ENCODE measurements at regions not wholly inside any gene's neighbourhood (a gene's known extent, or its start where the extent isn't known, plus 50 kb on each side); places are given as distances from the start of the nearest gene placed in this dataset.

- DNase-seq (ENCODE audit: low spot score): no peak
These were observed 119.8 kb upstream of the SLC25A33 start for GRCh38 chr1:9419369-9420041.

DNA sequence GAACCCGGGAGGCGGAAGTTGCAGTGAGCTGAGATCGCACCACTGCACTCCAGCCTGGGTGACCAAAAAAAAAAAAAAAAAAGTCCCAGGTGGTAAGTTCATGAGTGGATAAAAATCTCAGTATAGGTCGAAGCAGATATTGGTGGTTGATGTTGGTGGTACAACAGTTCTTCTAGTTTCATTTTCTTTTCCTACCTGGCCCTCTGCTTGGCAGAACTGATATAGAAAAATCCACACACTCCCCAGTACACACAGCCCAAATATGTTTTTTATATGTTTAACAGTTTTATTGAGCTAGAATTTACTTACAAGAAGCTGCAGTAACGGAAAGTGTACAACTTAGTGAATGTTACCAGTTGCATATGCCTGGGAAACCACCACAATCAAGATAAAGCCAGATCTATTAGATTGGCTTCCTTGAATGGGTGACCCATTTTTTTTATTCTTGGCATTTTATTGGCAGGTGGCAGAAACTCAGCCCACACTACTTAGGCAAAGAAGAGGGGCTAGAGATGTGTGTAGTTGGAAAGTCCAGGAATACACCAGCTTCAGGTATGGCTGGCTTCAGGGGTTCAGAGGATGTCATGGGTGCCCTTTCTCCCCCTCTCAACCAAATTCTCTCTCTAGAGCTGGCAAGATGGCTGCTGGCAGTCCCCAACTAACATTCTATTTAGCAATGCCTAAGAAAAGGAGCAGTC is 118.3 kb upstream of the SLC25A33 start:
- no peak for DNase-seq (ENCODE audit: low spot score)

DNA sequence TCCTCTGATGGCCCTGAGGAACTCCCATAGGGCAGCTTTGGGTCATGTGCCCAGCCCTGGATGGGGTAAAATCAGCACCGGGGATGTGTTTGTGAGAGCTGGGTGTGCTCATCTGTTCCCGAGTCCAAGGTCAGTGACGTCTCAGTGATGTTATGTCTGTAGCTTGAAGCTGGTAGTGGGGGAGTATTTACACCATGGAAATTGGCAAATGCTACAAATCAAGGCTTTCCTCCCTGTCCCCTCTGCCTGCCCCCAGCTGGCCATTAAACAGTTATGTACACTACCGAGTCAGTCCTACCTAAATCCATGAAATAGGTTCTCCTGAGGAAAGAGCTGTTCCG is 117.8 kb upstream of the SLC25A33 start:
- DNase-seq (ENCODE audit: low spot score): no peak

GRCh38 chr1:9422321-9422720 is 116.9 kb upstream of the SLC25A33 start:
- DNase-seq (ENCODE audit: low spot score): no peak

DNA sequence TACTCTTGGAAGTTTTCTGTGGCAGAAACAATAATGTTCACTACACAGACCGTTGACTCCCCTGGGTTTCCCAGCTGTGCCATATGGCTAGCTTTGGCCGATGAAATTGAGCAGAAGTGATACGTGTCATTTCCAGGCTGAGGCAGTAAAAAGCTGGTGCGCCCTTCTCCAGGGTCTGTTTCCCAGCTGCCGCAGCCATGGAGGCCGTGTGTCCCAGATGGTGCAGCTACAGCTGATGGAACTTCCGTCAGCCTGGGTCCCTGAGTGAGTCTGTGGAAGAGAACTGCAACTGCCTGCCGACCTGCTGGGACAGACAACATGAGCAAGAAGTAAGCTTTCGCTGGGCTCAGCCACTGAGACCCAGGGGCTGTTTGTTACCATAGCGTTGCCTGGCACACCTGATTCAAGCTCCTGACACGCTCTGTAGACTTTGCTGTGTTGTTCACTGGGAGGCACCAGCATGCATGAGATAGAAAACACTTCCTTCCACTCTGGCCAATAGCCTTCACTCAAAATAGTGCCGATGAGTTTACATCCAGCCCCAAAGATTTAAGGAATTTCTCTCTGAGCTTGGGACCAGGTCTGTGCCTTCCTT is 116.3 kb upstream of the SLC25A33 start:
- DNase-seq (ENCODE audit: low spot score): no peak

DNA sequence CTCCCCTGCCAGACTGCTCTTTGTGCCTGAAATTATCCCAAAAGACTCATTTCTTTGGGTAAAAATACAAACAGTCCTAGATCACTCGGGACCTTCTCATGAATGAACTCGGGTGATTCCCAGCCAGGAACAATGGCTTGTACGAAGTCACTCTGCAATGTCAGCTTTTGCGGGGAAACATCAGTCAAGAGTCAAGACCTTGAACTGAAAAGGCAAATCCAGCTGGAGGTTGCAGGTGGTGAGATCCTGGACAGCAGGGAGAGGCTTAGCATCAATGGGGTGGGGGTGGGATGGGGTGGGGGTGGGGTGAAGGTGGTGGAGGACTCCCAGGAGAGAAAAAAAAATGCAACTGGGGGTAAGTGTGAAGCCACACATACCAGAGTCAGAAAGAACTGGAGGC is 115.0 kb upstream of the SLC25A33 start:
- DNase-seq (ENCODE audit: low spot score): no peak

- DNase-seq (ENCODE audit: low spot score): no peak
These were observed 113.4 kb upstream of the SLC25A33 start for GRCh38 chr1:9425859-9426258.

GRCh38 chr1:9426291-9426711 is 113.0 kb upstream of the SLC25A33 start:
- peak; percentile 48 for DNase-seq (ENCODE audit: low spot score)

DNA sequence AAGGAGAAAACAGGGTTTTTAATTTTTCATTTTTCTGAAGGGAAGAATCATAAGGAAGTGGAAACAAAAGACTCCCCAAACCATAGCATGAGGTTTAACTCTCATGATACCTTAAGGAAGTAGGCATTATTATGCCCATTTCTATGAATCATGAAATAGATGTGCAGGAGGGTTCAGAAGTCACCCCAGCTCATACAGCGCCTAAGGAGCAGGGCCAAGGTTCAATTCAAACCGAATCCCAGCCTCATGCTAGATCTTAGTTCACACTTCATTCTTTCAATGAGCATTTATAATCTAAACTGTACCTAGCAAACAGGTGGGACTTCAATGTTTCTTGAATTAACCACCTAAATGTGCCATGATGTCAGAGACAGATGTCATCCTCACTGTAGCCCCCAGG is 111.9 kb upstream of the SLC25A33 start:
- no peak for DNase-seq (ENCODE audit: low spot score)

GRCh38 chr1:9428601-9429341 is 110.5 kb upstream of the SLC25A33 start:
- peak; percentile 99 for DNase-seq (ENCODE audit: low spot score)

DNA sequence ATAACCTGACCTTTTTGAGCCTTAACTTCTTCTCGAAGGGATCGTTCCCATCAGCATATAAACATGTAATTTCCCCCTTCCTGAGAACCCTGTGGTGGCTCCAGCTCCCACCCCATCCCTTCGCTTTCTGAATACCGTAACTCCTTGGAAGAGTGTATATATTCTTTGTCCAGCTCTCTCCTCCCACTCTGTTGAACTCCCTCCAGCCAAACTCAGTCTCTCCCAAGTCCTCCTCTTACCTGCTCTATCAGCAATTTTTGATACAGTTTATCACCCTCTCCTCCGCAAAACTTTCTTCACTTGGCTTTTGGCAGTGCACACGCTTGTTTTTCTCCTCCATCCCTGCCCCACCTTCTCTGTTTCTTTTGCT is 109.9 kb upstream of the SLC25A33 start:
- no peak for DNase-seq (ENCODE audit: low spot score)

DNA sequence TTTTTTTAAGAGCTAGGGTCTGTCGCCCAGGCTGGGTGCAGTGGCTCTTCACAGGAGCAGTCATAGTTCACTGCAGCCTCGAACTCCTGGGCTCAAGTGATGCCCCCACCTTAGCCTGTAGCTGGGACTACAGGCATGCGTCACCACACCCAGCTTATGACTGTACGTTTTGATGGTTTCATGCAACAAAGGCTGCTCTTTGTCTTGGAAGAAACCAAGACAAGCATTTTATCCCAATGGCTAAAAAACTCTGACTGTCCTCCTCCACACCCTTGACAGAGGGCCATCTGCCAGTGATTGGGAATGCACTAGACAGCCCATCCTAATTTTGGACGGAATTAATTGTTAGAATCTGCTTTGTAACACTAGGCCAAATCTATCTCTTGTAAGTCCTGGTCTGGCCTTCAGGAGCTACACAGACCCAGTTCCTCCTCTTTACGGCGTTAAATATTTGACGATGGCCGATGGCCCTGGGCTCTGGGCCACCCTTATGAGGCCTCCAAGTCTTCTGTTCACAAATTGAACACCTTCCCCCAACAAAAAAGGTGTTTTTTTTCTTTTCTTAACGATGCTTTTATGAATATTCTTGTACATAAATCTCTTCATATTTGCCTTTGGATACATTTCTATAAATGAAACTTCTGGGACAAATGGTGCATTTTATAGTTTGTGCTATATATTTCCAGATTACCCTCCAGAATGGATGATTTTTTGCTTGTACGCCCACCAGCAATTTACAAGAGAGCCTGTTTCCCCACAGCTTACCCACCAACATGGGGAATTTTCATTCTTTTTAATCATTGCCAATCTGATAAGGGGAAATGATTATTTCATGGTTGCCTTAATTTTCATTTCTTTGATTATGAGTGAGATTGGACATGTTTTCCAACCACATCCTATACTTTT is 104.8 kb upstream of the SLC25A33 start:
- no peak for DNase-seq (ENCODE audit: low spot score)

GRCh38 chr1:9435153-9435636 is 104.1 kb upstream of the SLC25A33 start:
- no peak for DNase-seq (ENCODE audit: low spot score)

DNA sequence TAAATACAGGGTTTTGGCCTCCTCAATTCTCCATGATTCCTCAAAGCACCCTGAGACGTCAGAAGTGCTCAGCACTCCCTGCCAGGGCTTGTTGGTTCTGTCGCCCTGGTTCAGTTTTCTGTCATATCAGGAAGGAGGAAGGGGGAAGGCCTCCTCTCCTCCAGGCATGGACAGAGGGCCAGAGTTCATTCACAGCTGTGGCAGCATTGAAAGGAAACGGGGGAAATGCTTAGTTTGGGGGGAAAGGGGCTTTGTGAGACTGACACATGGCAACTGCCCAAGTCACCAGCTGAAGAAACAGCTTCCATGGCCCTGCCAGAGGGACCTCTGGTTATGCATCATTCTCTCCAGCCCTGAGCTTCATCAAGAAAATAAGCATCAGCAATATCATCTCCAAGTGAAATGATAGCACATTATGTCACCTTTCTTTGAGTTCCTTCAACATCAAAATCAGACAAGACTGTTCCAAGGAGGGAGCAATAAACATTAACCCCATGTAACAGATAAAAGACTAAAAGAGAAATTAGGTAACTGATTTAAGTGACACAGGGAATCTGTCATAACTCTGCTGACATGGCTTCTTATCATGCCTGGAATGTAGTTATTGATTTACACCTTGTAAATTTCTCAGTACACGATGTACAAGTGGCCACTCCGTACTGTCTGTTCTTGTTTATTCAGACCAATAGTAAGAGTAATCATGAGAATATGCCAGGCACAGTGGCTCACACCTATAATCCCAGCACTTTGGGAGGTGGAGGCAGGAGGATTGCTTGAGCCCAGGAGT is 103.2 kb upstream of the SLC25A33 start:
- DNase-seq (ENCODE audit: low spot score): no peak

GRCh38 chr1:9437961-9438430 is 101.3 kb upstream of the SLC25A33 start:
- no peak for DNase-seq (ENCODE audit: low spot score)

DNA sequence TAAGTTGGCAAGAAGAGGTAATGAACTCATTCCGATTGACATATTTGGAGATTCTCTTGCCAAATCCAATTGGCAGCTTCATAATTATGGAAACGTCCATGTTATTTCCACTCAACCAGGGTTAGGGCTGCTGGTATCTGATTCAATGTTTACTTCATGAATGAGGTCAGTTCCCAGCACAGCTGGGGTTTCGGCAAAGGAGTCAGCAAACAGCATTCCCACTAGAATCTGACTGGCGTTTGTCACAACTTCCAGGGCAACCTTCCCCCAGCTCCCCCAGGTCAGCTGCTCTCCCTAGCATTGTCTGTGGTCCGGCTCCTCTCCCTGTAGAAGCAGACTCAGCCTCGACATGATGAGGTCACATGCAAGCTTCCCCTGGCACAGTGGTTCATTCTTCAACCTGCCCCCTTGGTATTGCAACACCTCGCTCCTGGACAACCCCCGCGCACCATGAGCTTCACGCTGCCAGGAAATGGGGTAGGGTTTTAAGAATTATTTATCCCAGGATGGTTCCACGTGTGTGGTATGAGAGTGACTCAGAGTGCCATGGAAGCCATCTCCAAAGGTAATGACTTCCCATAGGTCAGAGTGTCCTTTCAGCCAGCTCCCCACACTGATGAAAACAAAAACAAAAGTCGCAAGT is 100.7 kb upstream of the SLC25A33 start:
- DNase-seq (ENCODE audit: low spot score): no peak

GRCh38 chr1:9439074-9439761 is 100.0 kb upstream of the SLC25A33 start:
- no peak for DNase-seq (ENCODE audit: low spot score)

GRCh38 chr1:9440261-9440660 is 99.0 kb upstream of the SLC25A33 start:
- no peak for DNase-seq (ENCODE audit: low spot score)

DNA sequence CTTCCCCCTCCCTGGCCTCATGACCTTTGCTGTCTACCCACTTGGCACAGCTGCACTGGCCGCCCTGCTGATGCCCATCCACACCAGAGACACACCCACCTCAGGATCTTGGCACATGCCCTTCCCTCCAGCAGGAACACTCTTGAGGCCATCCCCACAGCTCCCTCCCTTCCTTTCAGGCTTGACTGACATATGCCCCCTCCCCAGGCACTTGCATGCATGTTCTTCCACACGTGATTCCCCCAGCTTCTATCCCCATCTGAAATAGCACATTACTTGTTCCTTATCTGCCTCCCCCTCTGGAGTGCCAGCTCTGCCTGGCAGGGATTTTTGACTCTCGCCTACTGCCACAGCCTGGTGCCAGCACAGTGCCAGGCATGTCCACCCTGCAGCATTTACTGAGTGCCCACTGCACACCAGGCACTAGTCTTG is 98.5 kb upstream of the SLC25A33 start:
- no peak for DNase-seq (ENCODE audit: low spot score)
